ENCODE measurements at regions not wholly inside any gene's neighbourhood (a gene's known extent, or its start where the extent isn't known, plus 50 kb on each side); places are given as distances from the start of the nearest gene placed in this dataset.

DNA sequence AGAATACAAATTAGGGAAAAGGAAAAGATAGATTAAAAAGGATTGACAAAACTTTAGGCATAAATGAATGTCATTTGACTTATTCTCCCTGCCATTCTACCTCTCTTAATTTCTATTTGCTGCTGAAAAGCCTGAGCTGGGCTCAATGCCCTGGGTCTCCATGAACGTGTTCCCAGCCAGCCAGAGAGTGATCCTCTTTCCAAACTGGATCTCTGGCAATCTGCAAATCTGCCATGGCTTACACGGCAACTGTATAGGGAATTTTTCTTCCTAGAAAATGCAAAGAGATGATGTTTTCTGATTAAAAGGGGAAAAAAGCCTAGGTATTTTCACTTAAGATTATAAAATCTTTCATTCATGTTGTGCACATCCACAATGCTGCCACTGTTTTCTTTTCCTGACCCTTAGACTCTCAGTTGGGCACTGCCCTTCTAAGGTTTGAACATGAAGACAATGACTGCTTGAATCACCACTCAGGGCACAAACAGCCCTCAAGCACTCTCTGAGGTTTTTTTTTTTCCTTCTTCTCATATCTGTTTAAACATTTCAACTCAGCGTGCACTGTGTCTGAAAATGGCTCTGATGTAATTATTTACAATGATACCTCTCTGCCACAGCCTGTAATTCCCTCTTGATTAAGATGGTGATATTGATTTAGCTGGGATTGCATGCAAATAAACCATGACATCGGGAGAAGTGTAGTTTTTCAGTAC, 60.3 kb downstream of the DACT1 start:
- no peaks in the 10 kb centered on the region for H3K27me3 ChIP-seq (ENCODE audit: control insufficient read depth in 1 of 2, insufficient read depth in 2 of 2, low read length in 2 of 2)
- no peaks in the 10 kb centered on the region for H3K4me1 ChIP-seq (ENCODE audit: control insufficient read depth in 2 of 2, insufficient read depth in 2 of 2, low read length in 1 of 2)
- H3K4me3 ChIP-seq (ENCODE audit: low read depth in 1 of 2, low read length in 2 of 2), result no peak overlapping the region
- H3K9me3 ChIP-seq (ENCODE audit: control insufficient read depth in 2 of 2, insufficient read depth in 1 of 2, low read depth in 1 of 2, low read length in 1 of 2), result no peaks in the 10 kb centered on the region
- H3K36me3 ChIP-seq (ENCODE audit: control insufficient read depth in 2 of 2, insufficient read depth in 2 of 2, low read length in 1 of 2), result no peaks in the 10 kb centered on the region
- no peak overlapping the region for H3K27ac ChIP-seq (ENCODE audit: low read depth in 2 of 2, low read length in 1 of 2)
- WGBS, 2 donors, result 47 to 48% methylated on average over 4 of the region's 4 CpGs

DNA sequence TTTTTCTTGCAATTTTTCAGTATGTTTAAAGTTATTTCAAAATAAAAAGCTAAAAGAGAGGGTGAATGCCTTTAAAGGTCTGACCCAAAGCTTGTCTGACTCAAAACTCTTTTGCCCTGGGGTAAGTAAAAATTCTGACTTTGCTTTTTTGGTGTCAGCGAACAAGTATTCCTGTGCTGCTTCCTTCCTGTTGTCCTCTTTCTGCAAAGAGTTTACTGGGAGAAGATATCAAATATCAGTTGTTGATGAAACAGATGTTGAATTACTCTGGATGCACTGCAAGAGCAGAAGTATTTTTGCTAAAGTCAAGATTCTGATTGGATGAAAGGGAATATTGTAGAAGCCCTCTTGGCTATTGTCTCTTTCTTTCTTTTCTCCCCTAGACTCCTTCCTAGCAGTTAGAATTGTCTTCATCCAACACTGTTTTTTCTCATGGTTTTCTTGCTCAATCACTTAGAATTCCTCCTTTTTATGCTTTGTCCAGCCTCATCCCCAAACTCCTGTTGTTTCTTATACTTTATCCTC, 62.0 kb downstream of the DACT1 start:
- Histone ChIP-seq H3K36me3 (ENCODE audit: control insufficient read depth in 2 of 2, insufficient read depth in 2 of 2, low read length in 1 of 2) (no peaks in the 10 kb centered on the region), H3K9me3 (ENCODE audit: control insufficient read depth in 2 of 2, insufficient read depth in 1 of 2, low read depth in 1 of 2, low read length in 1 of 2) (no peaks in the 10 kb centered on the region), H3K4me1 (ENCODE audit: control insufficient read depth in 2 of 2, insufficient read depth in 2 of 2, low read length in 1 of 2) (no peaks in the 10 kb centered on the region), H3K4me3 (ENCODE audit: low read depth in 1 of 2, low read length in 2 of 2) (no peak overlapping the region), H3K27me3 (ENCODE audit: control insufficient read depth in 1 of 2, insufficient read depth in 2 of 2, low read length in 2 of 2) (no peaks in the 10 kb centered on the region), H3K27ac (ENCODE audit: low read depth in 2 of 2, low read length in 1 of 2) (no peak overlapping the region)
- 69 to 81% methylated on average over 1 of the region's 1 CpG for WGBS, 2 donors

DNA sequence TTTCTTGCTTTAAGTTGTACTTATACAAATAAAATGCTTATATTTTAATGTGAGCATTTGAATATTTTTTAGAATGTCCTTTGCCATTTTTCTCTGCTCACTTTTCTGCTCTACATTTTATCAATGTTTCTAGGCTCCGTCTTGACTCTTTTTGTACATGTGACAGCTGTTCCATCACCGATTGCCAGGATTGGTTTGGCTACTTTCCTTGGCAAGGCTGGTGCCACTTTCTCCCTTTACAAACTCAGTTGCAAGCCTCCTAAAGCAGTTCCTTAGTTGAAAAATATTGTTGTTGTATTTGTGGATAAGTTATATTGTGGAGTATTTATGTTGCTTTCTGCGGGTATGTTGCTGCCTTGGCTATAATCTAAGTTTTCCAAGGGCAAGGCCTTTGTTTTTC, 63.4 kb downstream of the DACT1 start:
- Histone ChIP-seq H3K4me3 (ENCODE audit: low read depth in 1 of 2, low read length in 2 of 2) (no peak overlapping the region), H3K9me3 (ENCODE audit: control insufficient read depth in 2 of 2, insufficient read depth in 1 of 2, low read depth in 1 of 2, low read length in 1 of 2) (no peaks in the 10 kb centered on the region), H3K27me3 (ENCODE audit: control insufficient read depth in 1 of 2, insufficient read depth in 2 of 2, low read length in 2 of 2) (no peaks in the 10 kb centered on the region), H3K4me1 (ENCODE audit: control insufficient read depth in 2 of 2, insufficient read depth in 2 of 2, low read length in 1 of 2) (no peaks in the 10 kb centered on the region), H3K36me3 (ENCODE audit: control insufficient read depth in 2 of 2, insufficient read depth in 2 of 2, low read length in 1 of 2) (no peaks in the 10 kb centered on the region), H3K27ac (ENCODE audit: low read depth in 2 of 2, low read length in 1 of 2) (no peak overlapping the region)
- 65 to 79% methylated on average over 3 of the region's 3 CpGs for WGBS, 2 donors

DNA sequence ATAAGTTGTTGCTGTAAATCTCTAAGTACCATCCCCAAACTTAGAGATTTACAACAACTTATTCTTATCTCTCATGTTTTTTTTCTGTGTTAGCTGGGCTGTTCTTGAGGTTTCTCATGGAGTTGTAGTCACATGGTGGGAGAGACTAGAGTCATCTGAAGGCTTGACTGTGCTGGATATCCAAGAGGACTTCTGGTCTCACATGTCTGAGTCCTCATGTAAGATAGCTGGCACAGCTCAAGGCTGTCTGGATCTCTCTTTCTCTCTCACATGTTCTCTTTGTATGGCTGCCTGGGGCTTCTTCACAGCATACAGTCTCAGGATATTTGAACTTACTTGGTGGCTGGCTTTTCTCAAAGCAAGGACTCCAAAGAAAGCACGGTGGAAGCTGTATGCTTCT, 63.8 kb downstream of the DACT1 start:
- Histone ChIP-seq H3K9me3 (ENCODE audit: control insufficient read depth in 2 of 2, insufficient read depth in 1 of 2, low read depth in 1 of 2, low read length in 1 of 2) (no peaks in the 10 kb centered on the region), H3K4me1 (ENCODE audit: control insufficient read depth in 2 of 2, insufficient read depth in 2 of 2, low read length in 1 of 2) (no peaks in the 10 kb centered on the region), H3K27me3 (ENCODE audit: control insufficient read depth in 1 of 2, insufficient read depth in 2 of 2, low read length in 2 of 2) (no peaks in the 10 kb centered on the region), H3K27ac (ENCODE audit: low read depth in 2 of 2, low read length in 1 of 2) (no peak overlapping the region), H3K4me3 (ENCODE audit: low read depth in 1 of 2, low read length in 2 of 2) (no peak overlapping the region), H3K36me3 (ENCODE audit: control insufficient read depth in 2 of 2, insufficient read depth in 2 of 2, low read length in 1 of 2) (no peaks in the 10 kb centered on the region)
- 78 to 80% methylated on average over 1 of the region's 1 CpG for WGBS, 2 donors

DNA sequence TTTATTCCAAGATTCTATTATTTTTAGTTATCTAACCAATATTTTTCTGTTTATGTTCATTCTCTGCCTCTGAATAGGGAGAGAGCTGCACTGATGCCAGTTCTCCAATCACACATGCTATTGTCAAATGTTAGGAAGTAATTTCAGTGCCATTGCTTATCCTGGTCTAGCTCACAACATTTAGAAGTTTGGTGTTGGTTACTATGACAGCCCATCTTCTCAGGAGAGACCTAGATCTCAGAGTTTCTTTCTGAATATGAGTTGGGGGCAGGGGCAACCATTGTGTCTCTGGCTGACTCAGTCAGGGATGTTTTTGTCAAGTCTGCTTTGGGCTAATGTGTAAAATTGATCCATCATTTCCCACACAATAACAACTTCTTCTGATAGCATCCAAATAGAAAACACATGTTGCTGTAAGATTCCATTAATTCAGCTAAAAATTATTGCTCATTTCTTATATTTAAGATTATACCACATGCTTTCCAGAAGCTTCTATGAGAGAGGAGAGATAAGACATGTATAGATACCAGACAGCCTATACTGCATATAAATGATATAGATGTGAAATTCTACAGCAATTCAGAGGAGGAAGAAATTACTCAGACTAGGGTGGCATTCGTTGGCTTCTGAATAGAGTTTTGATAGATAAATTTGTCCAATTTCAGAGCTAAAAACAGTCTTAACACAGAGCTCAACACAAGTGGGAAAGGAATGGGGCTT, 64.8 kb downstream of the DACT1 start:
- no peaks in the 10 kb centered on the region for H3K4me1 ChIP-seq (ENCODE audit: control insufficient read depth in 2 of 2, insufficient read depth in 2 of 2, low read length in 1 of 2)
- no peak overlapping the region for H3K27ac ChIP-seq (ENCODE audit: low read depth in 2 of 2, low read length in 1 of 2)
- WGBS, 2 donors, result 59 to 66% methylated on average over 1 of the region's 1 CpG
- no peaks in the 10 kb centered on the region for H3K9me3 ChIP-seq (ENCODE audit: control insufficient read depth in 2 of 2, insufficient read depth in 1 of 2, low read depth in 1 of 2, low read length in 1 of 2)
- H3K36me3 ChIP-seq (ENCODE audit: control insufficient read depth in 2 of 2, insufficient read depth in 2 of 2, low read length in 1 of 2), result no peaks in the 10 kb centered on the region
- H3K27me3 ChIP-seq (ENCODE audit: control insufficient read depth in 1 of 2, insufficient read depth in 2 of 2, low read length in 2 of 2), result no peaks in the 10 kb centered on the region
- H3K4me3 ChIP-seq (ENCODE audit: low read depth in 1 of 2, low read length in 2 of 2), result no peak overlapping the region

DNA sequence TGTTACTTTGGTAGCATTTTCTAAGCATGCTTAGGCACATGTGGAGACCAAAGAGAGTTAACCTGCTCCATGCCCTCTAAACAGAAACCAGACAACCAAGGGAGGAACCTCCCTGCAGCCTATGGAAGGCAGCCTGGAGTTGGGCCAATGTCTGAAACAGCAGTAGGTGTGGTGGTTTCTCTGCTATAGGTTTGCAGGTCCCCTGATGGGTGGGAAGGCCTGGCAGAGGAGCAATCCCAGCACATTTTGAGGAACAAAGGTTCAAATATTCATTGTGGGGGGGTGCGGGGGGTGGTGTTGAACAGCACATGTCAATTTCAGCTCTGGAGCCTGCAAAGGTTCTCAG, 65.4 kb downstream of the DACT1 start:
- H3K27ac ChIP-seq (ENCODE audit: low read depth in 2 of 2, low read length in 1 of 2), result no peak overlapping the region
- WGBS, 2 donors, result 67 to 93% methylated on average over 1 of the region's 1 CpG
- no peaks in the 10 kb centered on the region for H3K9me3 ChIP-seq (ENCODE audit: control insufficient read depth in 2 of 2, insufficient read depth in 1 of 2, low read depth in 1 of 2, low read length in 1 of 2)
- H3K4me3 ChIP-seq (ENCODE audit: low read depth in 1 of 2, low read length in 2 of 2), result no peak overlapping the region
- no peaks in the 10 kb centered on the region for H3K36me3 ChIP-seq (ENCODE audit: control insufficient read depth in 2 of 2, insufficient read depth in 2 of 2, low read length in 1 of 2)
- H3K27me3 ChIP-seq (ENCODE audit: control insufficient read depth in 1 of 2, insufficient read depth in 2 of 2, low read length in 2 of 2), result no peaks in the 10 kb centered on the region
- H3K4me1 ChIP-seq (ENCODE audit: control insufficient read depth in 2 of 2, insufficient read depth in 2 of 2, low read length in 1 of 2), result no peaks in the 10 kb centered on the region

DNA sequence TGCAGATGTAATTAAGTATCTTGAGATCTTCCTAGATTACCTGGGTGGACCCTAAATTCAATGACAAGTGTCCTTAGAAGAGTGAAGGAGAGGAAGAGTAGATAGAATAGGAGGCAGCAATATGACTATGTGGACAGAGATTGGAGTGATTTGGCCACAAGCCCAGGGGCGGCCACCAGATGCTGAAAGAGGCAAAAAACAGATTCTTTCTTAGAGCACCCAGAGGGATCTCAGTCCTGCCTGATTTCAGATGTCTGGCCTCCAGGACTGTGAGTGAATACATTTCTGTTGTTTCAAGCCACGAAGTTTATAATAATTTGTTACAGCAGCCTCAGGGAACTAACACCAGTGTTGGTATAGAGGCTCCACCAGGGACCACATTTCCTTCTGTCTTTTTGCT, 67.3 kb downstream of the DACT1 start:
- no peak overlapping the region for H3K4me3 ChIP-seq (ENCODE audit: low read depth in 1 of 2, low read length in 2 of 2)
- no peak overlapping the region for H3K27ac ChIP-seq (ENCODE audit: low read depth in 2 of 2, low read length in 1 of 2)
- no peaks in the 10 kb centered on the region for H3K36me3 ChIP-seq (ENCODE audit: control insufficient read depth in 2 of 2, insufficient read depth in 2 of 2, low read length in 1 of 2)
- peaks cover 0 to under 1% of the 10 kb centered on the region in 2 donors for H3K27me3 ChIP-seq (ENCODE audit: control insufficient read depth in 1 of 2, insufficient read depth in 2 of 2, low read length in 2 of 2)
- 65 to 71% methylated on average over 2 of the region's 2 CpGs for WGBS, 2 donors
- H3K9me3 ChIP-seq (ENCODE audit: control insufficient read depth in 2 of 2, insufficient read depth in 1 of 2, low read depth in 1 of 2, low read length in 1 of 2), result no peaks in the 10 kb centered on the region
- H3K4me1 ChIP-seq (ENCODE audit: control insufficient read depth in 2 of 2, insufficient read depth in 2 of 2, low read length in 1 of 2), result no peaks in the 10 kb centered on the region

DNA sequence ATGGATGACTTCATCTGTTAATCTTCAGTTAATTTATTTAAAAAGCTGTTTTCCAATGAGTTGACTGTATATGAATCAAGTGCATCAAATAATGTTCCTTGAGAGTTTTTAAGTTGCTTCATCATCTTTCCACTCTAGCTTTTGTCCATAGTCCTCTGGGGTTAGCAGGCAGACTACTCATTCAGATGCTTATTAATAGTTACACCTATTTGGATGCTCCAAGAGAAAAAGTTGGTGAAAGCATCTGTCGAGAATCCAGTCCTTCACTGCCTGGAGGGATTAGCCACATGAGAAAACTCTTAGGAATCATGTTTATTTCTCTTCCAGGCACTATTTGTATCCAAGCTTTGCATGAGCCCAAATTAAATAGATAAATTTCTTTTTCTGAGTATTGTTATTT, 70.2 kb downstream of the DACT1 start:
- H3K9me3 ChIP-seq (ENCODE audit: control insufficient read depth in 2 of 2, insufficient read depth in 1 of 2, low read depth in 1 of 2, low read length in 1 of 2), result no peaks in the 10 kb centered on the region
- WGBS, 2 donors, result 43 to 73% methylated on average over 1 of the region's 1 CpG
- H3K4me1 ChIP-seq (ENCODE audit: control insufficient read depth in 2 of 2, insufficient read depth in 2 of 2, low read length in 1 of 2), result no peaks in the 10 kb centered on the region
- no peak overlapping the region for H3K27ac ChIP-seq (ENCODE audit: low read depth in 2 of 2, low read length in 1 of 2)
- H3K4me3 ChIP-seq (ENCODE audit: low read depth in 1 of 2, low read length in 2 of 2), result no peak overlapping the region
- peaks cover 0 to 3% of the 10 kb centered on the region in 2 donors for H3K27me3 ChIP-seq (ENCODE audit: control insufficient read depth in 1 of 2, insufficient read depth in 2 of 2, low read length in 2 of 2)
- H3K36me3 ChIP-seq (ENCODE audit: control insufficient read depth in 2 of 2, insufficient read depth in 2 of 2, low read length in 1 of 2), result no peaks in the 10 kb centered on the region

DNA sequence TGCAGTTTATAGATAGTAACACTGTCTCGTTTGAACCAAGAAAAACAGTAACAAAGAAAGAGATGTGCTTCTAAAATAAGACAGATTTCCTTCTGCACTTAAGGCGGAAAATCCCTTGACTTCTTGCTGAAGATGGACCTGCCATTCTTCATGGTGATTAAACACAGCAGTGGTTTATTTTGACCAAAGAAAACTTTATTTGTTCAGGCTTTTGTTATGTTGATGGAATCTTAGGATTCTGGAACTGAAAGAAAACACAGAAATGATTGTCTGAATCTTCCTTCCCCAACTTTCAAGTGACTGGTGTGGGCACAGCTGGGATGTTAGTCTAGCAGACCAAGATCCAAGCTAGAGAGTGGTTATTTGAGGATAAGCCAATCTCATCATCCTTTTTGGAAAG, 72.2 kb downstream of the DACT1 start:
- no peaks in the 10 kb centered on the region for H3K9me3 ChIP-seq (ENCODE audit: control insufficient read depth in 2 of 2, insufficient read depth in 1 of 2, low read depth in 1 of 2, low read length in 1 of 2)
- no peak overlapping the region for H3K4me3 ChIP-seq (ENCODE audit: low read depth in 1 of 2, low read length in 2 of 2)
- H3K27me3 ChIP-seq (ENCODE audit: control insufficient read depth in 1 of 2, insufficient read depth in 2 of 2, low read length in 2 of 2), result peaks cover 0 to 3% of the 10 kb centered on the region in 2 donors
- H3K4me1 ChIP-seq (ENCODE audit: control insufficient read depth in 2 of 2, insufficient read depth in 2 of 2, low read length in 1 of 2), result no peaks in the 10 kb centered on the region
- H3K36me3 ChIP-seq (ENCODE audit: control insufficient read depth in 2 of 2, insufficient read depth in 2 of 2, low read length in 1 of 2), result no peaks in the 10 kb centered on the region
- 62% methylated on average over 2 of the region's 2 CpGs for WGBS, 2 donors
- H3K27ac ChIP-seq (ENCODE audit: low read depth in 2 of 2, low read length in 1 of 2), result no peak overlapping the region

DNA sequence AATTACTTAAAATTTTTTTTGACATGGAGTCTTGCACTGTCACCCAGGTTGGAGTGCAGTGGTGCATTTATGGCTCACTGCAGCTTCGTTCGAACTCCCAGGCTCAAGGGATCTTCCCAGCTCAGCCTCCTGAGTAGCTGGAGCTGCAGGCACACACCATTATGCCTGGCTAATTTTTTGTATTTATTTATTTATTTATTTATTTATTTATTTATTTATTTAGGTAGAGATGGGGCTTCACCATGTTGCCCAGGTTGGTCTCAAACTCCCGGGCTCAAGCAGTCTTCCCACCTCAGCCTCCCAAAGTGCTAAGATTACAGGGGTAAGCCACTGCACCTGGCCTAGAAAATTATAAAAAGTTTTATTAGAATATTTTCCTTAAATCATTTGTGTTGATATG, 73.6 kb downstream of the DACT1 start:
- peaks cover 0 to 3% of the 10 kb centered on the region in 2 donors for H3K27me3 ChIP-seq (ENCODE audit: control insufficient read depth in 1 of 2, insufficient read depth in 2 of 2, low read length in 2 of 2)
- H3K4me3 ChIP-seq (ENCODE audit: low read depth in 1 of 2, low read length in 2 of 2), result no peak overlapping the region
- H3K9me3 ChIP-seq (ENCODE audit: control insufficient read depth in 2 of 2, insufficient read depth in 1 of 2, low read depth in 1 of 2, low read length in 1 of 2), result no peaks in the 10 kb centered on the region
- no peaks in the 10 kb centered on the region for H3K36me3 ChIP-seq (ENCODE audit: control insufficient read depth in 2 of 2, insufficient read depth in 2 of 2, low read length in 1 of 2)
- no peaks in the 10 kb centered on the region for H3K4me1 ChIP-seq (ENCODE audit: control insufficient read depth in 2 of 2, insufficient read depth in 2 of 2, low read length in 1 of 2)
- H3K27ac ChIP-seq (ENCODE audit: low read depth in 2 of 2, low read length in 1 of 2), result no peak overlapping the region
- 95 to 99% methylated on average over 3 of the region's 3 CpGs for WGBS, 2 donors

Measured in esophagus (tissue), 2 donors.